ENCODE measurements at regions not wholly inside any gene's neighbourhood (a gene's known extent, or its start where the extent isn't known, plus 50 kb on each side); places are given as distances from the start of the nearest gene placed in this dataset.
"Not testable (repeated sequence)": the region's sequence is repeated elsewhere in the genome, so short reads cannot be mapped to it uniquely, and the experiment has no call there.

- DNase-seq: no peak
- H3K27me3 ChIP-seq: no peaks in the 10 kb centered on the region
- 82 to 88% methylated on average over 3 of the region's 3 CpGs for WGBS, 2 donors
- intact Hi-C loops (cut with DNase I): no loop called here
- no peaks in the 10 kb centered on the region for H3K36me3 ChIP-seq
- H3K9me3 ChIP-seq: no peaks in the 10 kb centered on the region
- H3K4me3 ChIP-seq: no peak overlapping the region
- no peak overlapping the region for H3K27ac ChIP-seq
- ATAC-seq: no peak
- TF ChIP-seq CTCF (IDR thresholded peaks at IDR 0.05): no peak
- no peaks in the 10 kb centered on the region for H3K4me1 ChIP-seq
Measured at GRCh38 chr11:101835506-101836063, 79.2 kb upstream of the CEP126 start.

GRCh38 chr11:101830475-101830874 lies 84.3 kb upstream of the CEP126 start:
- H3K27ac ChIP-seq; H3K4me3 ChIP-seq; H3K36me3 ChIP-seq; H3K27me3 ChIP-seq; ATAC-seq; intact Hi-C loops (cut with DNase I); H3K4me1 ChIP-seq; H3K9me3 ChIP-seq; DNase-seq: not testable (repeated sequence)
- 73 to 77% methylated on average over 1 of the region's 1 CpG for WGBS, 2 donors

GRCh38 chr11:101825531-101825930 lies 89.3 kb upstream of the CEP126 start:
- intact Hi-C loops (cut with DNase I): no loop called here
- no peak for TF ChIP-seq CTCF (IDR thresholded peaks at IDR 0.05)
- no peaks in the 10 kb centered on the region for H3K27me3 ChIP-seq
- no peak overlapping the region for H3K4me3 ChIP-seq
- DNase-seq (no peak), ATAC-seq (no peak)
- H3K27ac ChIP-seq: no peak overlapping the region
- WGBS, 2 donors: 80 to 86% methylated on average over 4 of the region's 4 CpGs
- no peaks in the 10 kb centered on the region for H3K4me1 ChIP-seq
- H3K9me3 ChIP-seq: no peaks in the 10 kb centered on the region
- no peaks in the 10 kb centered on the region for H3K36me3 ChIP-seq

GRCh38 chr11:101817581-101817980 lies 97.2 kb upstream of the CEP126 start:
- 62 to 65% methylated on average over 1 of the region's 1 CpG for WGBS, 2 donors
- no peaks in the 10 kb centered on the region for H3K36me3 ChIP-seq
- ATAC-seq: peak in 1 of 8 donors; percentile 63
- H3K9me3 ChIP-seq: no peaks in the 10 kb centered on the region
- intact Hi-C loops (cut with DNase I): no loop called here
- H3K4me1 ChIP-seq: peaks cover 0 to 9% (median 0%) of the 10 kb centered on the region in 9 donors
- H3K4me3 ChIP-seq: no peak overlapping the region
- TF ChIP-seq CTCF (IDR thresholded peaks at IDR 0.05): no peak
- H3K27ac ChIP-seq: peak overlapping the region in 2 of 10 donors; percentile 20 to 22
- no peak for DNase-seq
- no peaks in the 10 kb centered on the region for H3K27me3 ChIP-seq

GRCh38 chr11:101816613-101817012 lies 98.2 kb upstream of the CEP126 start:
- TF ChIP-seq CTCF (IDR thresholded peaks at IDR 0.05): no peak
- Histone ChIP-seq H3K27ac (peak overlapping the region in 5 of 10 donors; percentile 5 to 44 (median 20)), H3K36me3 (no peaks in the 10 kb centered on the region), H3K9me3 (no peaks in the 10 kb centered on the region), H3K4me1 (peaks cover 0 to 9% (median 0%) of the 10 kb centered on the region in 9 donors), H3K27me3 (no peaks in the 10 kb centered on the region), H3K4me3 (no peak overlapping the region)
- ATAC-seq: peak in 1 of 8 donors; percentile 31
- intact Hi-C loops (cut with DNase I): no loop called here
- DNase-seq: no peak
